Neuronal stem cell (in vitro differentiated cells): ENCODE measurements at regions not wholly inside any gene's neighbourhood (a gene's known extent, or its start where the extent isn't known, plus 50 kb on each side); places are given as distances from the start of the nearest gene placed in this dataset.

Source experiments
- DNase-seq: peaks from one replicate; pipeline ENCODE4 v3.0.0-alpha.2; 2013; ENCODE audit warnings: low spot score
- H2AFZ ChIP-seq: one replicate; pipeline ENCODE4 v1.6.1; 2013; ENCODE audit warnings: mild to moderate bottlenecking, low read length, inconsistent platforms
- H2AK5ac ChIP-seq: 2 replicates; pipeline ENCODE4 v1.6.1; 2013; ENCODE audit warnings: low read depth, mild to moderate bottlenecking, inconsistent platforms, low read length, moderate library complexity, mixed read lengths
- H2BK120ac ChIP-seq: 2 replicates; pipeline ENCODE4 v1.6.1; 2013; ENCODE audit warnings: low read depth, mild to moderate bottlenecking, inconsistent platforms, low read length, moderate library complexity, mixed read lengths
- H2BK12ac ChIP-seq: one replicate; pipeline ENCODE4 v1.6.1; 2013; ENCODE audit warnings: low read length, inconsistent platforms
- H2BK15ac ChIP-seq: 2 replicates; pipeline ENCODE4 v1.6.1; 2013; ENCODE audit warnings: mild to moderate bottlenecking, low read length, inconsistent platforms, mixed read lengths
- H2BK5ac ChIP-seq: one replicate; pipeline ENCODE4 v1.6.1; 2013; ENCODE audit warnings: inconsistent platforms, mild to moderate bottlenecking, low read length, moderate library complexity
- H3K14ac ChIP-seq: one replicate; pipeline ENCODE4 v1.6.1; 2013; ENCODE audit warnings: low read length, inconsistent platforms
- H3K18ac ChIP-seq: 2 replicates; pipeline ENCODE4 v1.6.1; 2013; ENCODE audit warnings: low read length, inconsistent platforms
- H3K23ac ChIP-seq: 2 replicates; pipeline ENCODE4 v1.6.1; 2013; ENCODE audit warnings: low read depth, mild to moderate bottlenecking, mixed read lengths, low read length, inconsistent platforms; ENCODE audit not compliant: poor library complexity
- H3K27ac ChIP-seq: replicated peaks from 3 replicates; pipeline ENCODE4 v1.5.1; 2013; ENCODE audit warnings: low read length, inconsistent platforms
- H3K27me3 ChIP-seq, 3 experiments: 2 replicates each; pipeline ENCODE4 v1.6.1; 2013; ENCODE audit warnings: low read length in 3 of 3, mild to moderate bottlenecking in 2 of 3, inconsistent platforms in 1 of 3, low read depth in 1 of 3, mixed read lengths in 1 of 3, moderate library complexity in 1 of 3; ENCODE audit not compliant: control insufficient read depth in 3 of 3, insufficient read depth in 3 of 3
- H3K36me3 ChIP-seq, 2 donors: replicated peaks in 1 of 2; 2 replicates each; pipeline ENCODE4 v1.6.1; 2013; ENCODE audit warnings: low read length in 2 of 2; ENCODE audit not compliant: control insufficient read depth in 2 of 2, insufficient read depth in 2 of 2
- H3K4ac ChIP-seq: 2 replicates; pipeline ENCODE4 v1.6.1; 2013; ENCODE audit warnings: inconsistent platforms, mild to moderate bottlenecking, low read length, moderate library complexity
- H3K4me1 ChIP-seq, 2 donors: 1 replicate in 1 of 2; 2 replicates in 1 of 2; pipeline ENCODE4 v1.6.1; 2013; ENCODE audit warnings: low read length in 2 of 2, low read depth in 1 of 2; ENCODE audit not compliant: control insufficient read depth in 2 of 2, insufficient read depth in 1 of 2
- H3K4me2 ChIP-seq: one replicate; pipeline ENCODE4 v1.6.1; 2013; ENCODE audit warnings: mild to moderate bottlenecking, low read length, inconsistent platforms; ENCODE audit not compliant: insufficient read depth, poor library complexity, severe bottlenecking
- H3K4me3 ChIP-seq, 2 donors: 2 replicates each; pipeline ENCODE4 v1.5.1; 2013; ENCODE audit warnings: low read length in 2 of 2, mild to moderate bottlenecking in 2 of 2, inconsistent platforms in 1 of 2, moderate library complexity in 1 of 2
- H3K79me1 ChIP-seq: one replicate; pipeline ENCODE4 v1.6.1; 2013; ENCODE audit warnings: low read depth, mild to moderate bottlenecking, inconsistent platforms, low read length, moderate library complexity
- H3K9ac ChIP-seq: one replicate; pipeline ENCODE4 v1.6.1; 2013; ENCODE audit warnings: mild to moderate bottlenecking, low read depth, low read length, inconsistent platforms; ENCODE audit not compliant: poor library complexity
- H3K9me3 ChIP-seq, 2 donors: replicated peaks in 1 of 2; 2 replicates each; pipeline versions ENCODE3 to v1.6.1; 2013; ENCODE audit warnings: low read length in 2 of 2, mild to moderate bottlenecking in 2 of 2, inconsistent platforms in 1 of 2, low read depth in 1 of 2, mixed read lengths in 1 of 2, moderate library complexity in 1 of 2; ENCODE audit not compliant: control insufficient read depth in 2 of 2, insufficient read depth in 1 of 2
- H4K8ac ChIP-seq: one replicate; pipeline ENCODE4 v1.6.1; 2013; ENCODE audit warnings: low read depth, mild to moderate bottlenecking, inconsistent platforms, low read length, moderate library complexity
- H4K91ac ChIP-seq: one replicate; pipeline ENCODE4 v1.6.1; 2013; ENCODE audit warnings: low read length, low read depth, mild to moderate bottlenecking, inconsistent platforms; ENCODE audit not compliant: poor library complexity
- WGBS, 2 donors: extraction: QIAGEN DNeasy Blood & Tissue Kit; methylation state at CpG; one replicate each; pipeline ENCODE4 v1.1.7; 2013; ENCODE audit warnings: missing lambda C conversion rate in 2 of 2, mixed read lengths in 1 of 2; ENCODE audit not compliant: insufficient read length in 2 of 2, insufficient replicate concordance in 1 of 2; ENCODE audit errors: extremely low coverage in 2 of 2; 5-methylcytosine and 5-hydroxymethylcytosine counted together

DNA sequence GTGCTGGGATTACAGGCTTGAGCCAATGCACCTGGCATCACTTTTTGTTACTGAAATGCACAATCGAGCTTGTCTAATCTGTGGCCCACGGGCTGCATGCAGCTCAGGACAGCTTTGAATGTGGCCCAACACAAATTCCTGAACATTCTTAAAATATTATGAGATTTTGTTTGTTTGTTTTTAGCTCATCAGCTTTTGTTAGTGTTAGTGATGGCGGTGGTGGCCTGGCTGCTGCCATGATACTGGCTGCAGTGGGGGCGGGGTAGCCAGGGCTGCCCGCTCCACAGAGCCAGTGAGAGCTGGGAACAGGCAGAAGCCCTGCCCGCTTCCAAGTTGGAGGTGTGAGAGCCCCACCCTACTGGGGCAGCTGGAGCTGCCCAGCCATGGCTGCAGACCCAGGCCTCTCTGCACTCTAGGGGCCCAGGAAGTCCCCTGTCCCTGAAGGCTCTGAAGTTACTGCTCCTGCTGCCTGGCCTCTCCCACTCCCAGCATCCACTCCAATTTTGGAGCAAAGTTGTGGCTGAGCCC is 76.6 kb upstream of the SHB start:
- Histone ChIP-seq H2BK5ac (no peak overlapping the region), H4K8ac (no peak overlapping the region)

GRCh38 chr9:38144421-38144820 is 75.4 kb upstream of the SHB start:
- H3K9me3 ChIP-seq: no peaks in the 10 kb centered on the region
- H2AK5ac ChIP-seq: no peak overlapping the region
- no peak overlapping the region for H3K4me2 ChIP-seq
- H3K36me3 ChIP-seq: no peaks in the 10 kb centered on the region
- no peak for DNase-seq
- no peak overlapping the region for H2BK15ac ChIP-seq
- no peak overlapping the region for H2AFZ ChIP-seq
- H2BK120ac ChIP-seq: no peak overlapping the region
- peaks cover 0 to 4% of the 10 kb centered on the region in 2 donors for H3K4me1 ChIP-seq
- no peak overlapping the region for H4K91ac ChIP-seq
- no peak overlapping the region for H3K4ac ChIP-seq
- H2BK12ac ChIP-seq: no peak overlapping the region
- no peak overlapping the region for H3K27ac ChIP-seq
- H3K18ac ChIP-seq: no peak overlapping the region
- no peaks in the 10 kb centered on the region for H3K79me1 ChIP-seq
- H3K4me3 ChIP-seq: no peak overlapping the region
- no peak overlapping the region for H4K8ac ChIP-seq
- no peak overlapping the region for H2BK5ac ChIP-seq
- H3K23ac ChIP-seq: no peak overlapping the region
- H3K14ac ChIP-seq: no peak overlapping the region
- no peak overlapping the region for H3K9ac ChIP-seq
- peaks cover 0 to 26% (median 0%) of the 10 kb centered on the region in 3 experiments for H3K27me3 ChIP-seq
- no CpG with 5 or more reads among the region's 4 CpGs for WGBS, 2 donors

More for the DNA sequence above, 76.6 kb upstream of the SHB start:
- Histone ChIP-seq H3K4me1 (peaks cover 0 to 4% of the 10 kb centered on the region in 2 donors), H3K4me3 (peak overlapping the region in 1 of 2 donors; percentile 48), H2AK5ac (no peak overlapping the region), H3K14ac (no peak overlapping the region), H3K79me1 (no peaks in the 10 kb centered on the region), H3K18ac (peak overlapping the region; percentile 20), H3K4ac (no peak overlapping the region), H2BK15ac (no peak overlapping the region), H3K36me3 (no peaks in the 10 kb centered on the region), H3K27ac (no peak overlapping the region), H3K23ac (no peak overlapping the region), H3K9me3 (no peaks in the 10 kb centered on the region), H2BK120ac (no peak overlapping the region), H3K9ac (no peak overlapping the region), H3K4me2 (no peak overlapping the region), H3K27me3 (peaks cover 0 to 33% (median 0%) of the 10 kb centered on the region in 3 experiments), H2AFZ (no peak overlapping the region), H2BK12ac (no peak overlapping the region), H4K91ac (no peak overlapping the region)
- DNase-seq: no peak
- no CpG with 5 or more reads among the region's 6 CpGs for WGBS, 2 donors

DNA sequence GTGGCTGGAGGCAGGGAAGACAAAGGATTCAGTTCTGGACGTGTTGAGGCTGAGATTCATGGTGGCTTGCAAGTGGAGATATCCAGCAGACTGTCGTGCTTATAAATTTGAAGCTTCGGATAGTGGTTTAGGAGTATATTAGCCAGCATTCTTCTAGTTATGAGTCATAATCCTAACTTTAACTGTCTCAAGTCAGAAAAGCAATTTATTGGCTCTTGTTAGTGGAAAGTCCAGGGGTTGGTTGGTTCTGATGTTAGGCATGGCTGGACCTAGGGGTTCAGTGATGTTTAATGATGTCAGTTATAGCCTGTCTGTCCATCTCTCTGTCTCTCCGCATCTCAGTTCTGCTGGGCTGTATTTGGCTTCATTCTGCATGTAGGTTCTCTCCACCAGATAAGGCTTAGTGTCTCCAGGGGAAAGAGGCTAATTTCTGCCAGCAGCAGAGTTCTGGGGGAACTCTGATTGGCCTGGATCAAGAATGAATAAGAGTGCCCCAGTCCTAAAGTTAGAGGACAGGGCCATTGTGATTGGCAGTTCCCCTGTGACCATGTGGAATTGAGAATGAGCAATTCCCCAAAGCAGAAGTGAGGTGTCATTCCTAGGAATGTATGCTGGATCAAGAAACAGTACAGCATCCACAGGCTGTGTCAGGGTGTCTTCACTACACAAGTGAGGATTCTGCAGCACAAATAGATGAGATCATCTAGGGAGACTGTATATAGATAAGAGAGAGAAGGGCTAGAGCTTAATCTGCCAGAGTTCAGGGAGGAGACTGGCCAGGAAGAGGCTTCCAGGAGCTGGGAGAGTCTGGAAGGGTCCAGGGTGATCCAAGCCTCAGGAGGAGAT is 72.9 kb upstream of the SHB start:
- Histone ChIP-seq H4K91ac (no peak overlapping the region), H3K23ac (no peak overlapping the region), H4K8ac (no peak overlapping the region), H2BK15ac (no peak overlapping the region), H3K14ac (no peak overlapping the region), H2AFZ (no peak overlapping the region), H3K4me3 (no peak overlapping the region), H2BK120ac (no peak overlapping the region), H3K18ac (no peak overlapping the region), H3K79me1 (no peaks in the 10 kb centered on the region), H3K4me1 (peaks cover 0 to 4% of the 10 kb centered on the region in 2 donors), H2AK5ac (no peak overlapping the region), H3K4ac (no peak overlapping the region), H2BK5ac (no peak overlapping the region), H3K27me3 (peaks cover 0 to 33% (median 0%) of the 10 kb centered on the region in 3 experiments), H2BK12ac (no peak overlapping the region), H3K36me3 (no peaks in the 10 kb centered on the region), H3K27ac (no peak overlapping the region), H3K9ac (no peak overlapping the region), H3K4me2 (no peak overlapping the region), H3K9me3 (no peaks in the 10 kb centered on the region)
- WGBS, 2 donors: no CpG with 5 or more reads among the region's 4 CpGs
- DNase-seq: no peak

DNA sequence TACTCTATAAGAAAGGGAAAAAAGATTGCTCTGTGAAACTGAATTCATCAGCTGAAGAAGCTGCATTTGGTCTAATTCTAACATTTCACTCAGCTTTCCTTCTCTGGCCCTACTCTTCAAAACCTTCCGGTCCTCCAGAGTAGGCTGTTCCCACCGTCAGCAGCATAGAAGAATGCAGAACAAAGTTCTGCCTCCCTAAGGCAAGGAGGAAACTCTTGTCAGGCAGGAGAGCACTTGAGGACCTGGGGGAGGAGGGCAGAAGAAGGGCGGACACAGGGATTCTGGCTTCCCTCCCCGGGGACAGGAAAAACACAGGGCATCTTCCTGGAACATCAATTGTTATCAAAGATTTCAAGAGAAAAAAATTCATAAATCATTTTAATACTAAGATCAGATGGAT is 69.2 kb upstream of the SHB start:
- Histone ChIP-seq H3K79me1 (no peaks in the 10 kb centered on the region), H3K27me3 (peaks cover 0 to 38% (median 0%) of the 10 kb centered on the region in 3 experiments), H3K23ac (no peak overlapping the region), H3K4me1 (peaks cover 0 to 2% of the 10 kb centered on the region in 2 donors), H3K4me3 (no peak overlapping the region), H3K14ac (no peak overlapping the region), H2AFZ (no peak overlapping the region), H2BK5ac (no peak overlapping the region), H4K8ac (no peak overlapping the region), H3K4me2 (no peak overlapping the region), H2AK5ac (no peak overlapping the region), H2BK120ac (no peak overlapping the region), H3K18ac (no peak overlapping the region), H2BK12ac (no peak overlapping the region), H3K9me3 (no peaks in the 10 kb centered on the region), H3K9ac (no peak overlapping the region), H3K4ac (no peak overlapping the region), H4K91ac (no peak overlapping the region), H2BK15ac (no peak overlapping the region), H3K36me3 (no peaks in the 10 kb centered on the region), H3K27ac (no peak overlapping the region)
- no peak for DNase-seq
- WGBS, 2 donors: no CpG with 5 or more reads among the region's 4 CpGs
